SU-DHL-6 (cell line): ENCODE measurements at regions not wholly inside any gene's neighbourhood (a gene's known extent, or its start where the extent isn't known, plus 50 kb on each side); places are given as distances from the start of the nearest gene placed in this dataset.

Source experiments
- EZH2phosphoT487 ChIP-seq: fragments of 200-600 bp; sonication (generic), shearing (Covaris generic); conservative IDR thresholded peaks from 2 replicates; pipeline ENCODE4 v1.6.1; 2018; ENCODE audit warnings: mild to moderate bottlenecking, antibody characterized with exemption, low read length, moderate library complexity, mixed read lengths
- TF ChIP-seq, protein P1 (sequence below): fragments of 200-600 bp; sonication (generic); IDR thresholded peaks from one replicate; pipeline ENCODE4 v1.5.1; 2017; ENCODE audit warnings: antibody characterized with exemption, mild to moderate bottlenecking, low read length, moderate library complexity; ENCODE audit not compliant: insufficient read depth, poor library complexity, severe bottlenecking

DNA sequence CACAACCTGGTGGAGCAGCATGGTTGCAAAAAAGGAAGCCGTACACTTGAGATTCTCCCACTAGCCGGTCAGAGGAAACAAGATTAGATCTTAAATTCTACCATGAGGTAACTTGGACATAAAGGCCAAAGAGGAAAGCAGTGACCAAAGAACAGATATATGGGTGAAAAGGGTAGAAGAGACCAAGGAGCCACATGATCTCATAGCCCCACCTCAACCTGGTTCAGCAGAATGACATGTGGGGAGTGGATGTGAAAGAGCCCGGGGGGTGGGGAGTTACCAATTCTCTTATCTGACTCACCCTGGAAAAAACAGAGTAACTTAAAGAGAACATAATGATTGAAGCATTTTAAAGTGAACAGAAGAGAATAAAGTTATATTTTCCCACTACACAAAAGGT is 683.0 kb downstream of the DSC3 start:
- TF ChIP-seq, protein P1, sequence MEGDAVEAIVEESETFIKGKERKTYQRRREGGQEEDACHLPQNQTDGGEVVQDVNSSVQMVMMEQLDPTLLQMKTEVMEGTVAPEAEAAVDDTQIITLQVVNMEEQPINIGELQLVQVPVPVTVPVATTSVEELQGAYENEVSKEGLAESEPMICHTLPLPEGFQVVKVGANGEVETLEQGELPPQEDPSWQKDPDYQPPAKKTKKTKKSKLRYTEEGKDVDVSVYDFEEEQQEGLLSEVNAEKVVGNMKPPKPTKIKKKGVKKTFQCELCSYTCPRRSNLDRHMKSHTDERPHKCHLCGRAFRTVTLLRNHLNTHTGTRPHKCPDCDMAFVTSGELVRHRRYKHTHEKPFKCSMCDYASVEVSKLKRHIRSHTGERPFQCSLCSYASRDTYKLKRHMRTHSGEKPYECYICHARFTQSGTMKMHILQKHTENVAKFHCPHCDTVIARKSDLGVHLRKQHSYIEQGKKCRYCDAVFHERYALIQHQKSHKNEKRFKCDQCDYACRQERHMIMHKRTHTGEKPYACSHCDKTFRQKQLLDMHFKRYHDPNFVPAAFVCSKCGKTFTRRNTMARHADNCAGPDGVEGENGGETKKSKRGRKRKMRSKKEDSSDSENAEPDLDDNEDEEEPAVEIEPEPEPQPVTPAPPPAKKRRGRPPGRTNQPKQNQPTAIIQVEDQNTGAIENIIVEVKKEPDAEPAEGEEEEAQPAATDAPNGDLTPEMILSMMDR = no peak
- no peak for TF ChIP-seq EZH2phosphoT487
